Right cardiac atrium (tissue), 5 donors: ENCODE measurements at regions not wholly inside any gene's neighbourhood (a gene's known extent, or its start where the extent isn't known, plus 50 kb on each side); places are given as distances from the start of the nearest gene placed in this dataset.
A peak's percentile ranks its signal among the peaks of the same experiment; 100 is the strongest.

ENCODE experiments used
- ATAC-seq, 2 donors: fragments of 200-7000 bp; cut with Tn5 transposase; one replicate each; pipeline versions ENCODE4 v1.8.0 to v1.9.1; 2020; ENCODE audit warnings: moderate library complexity in 2 of 2, mild to moderate bottlenecking in 1 of 2
- DNase-seq, 3 donors: peaks; one replicate each; pipeline ENCODE4 v3.0.0-alpha.2; 2020
- H3K27ac ChIP-seq: one replicate; pipeline ENCODE4 v1.5.1; 2013; ENCODE audit warnings: mild to moderate bottlenecking, low read length, control low read depth, moderate library complexity
- H3K27me3 ChIP-seq: one replicate; pipeline ENCODE4 v1.6.1; 2013; ENCODE audit not compliant: control insufficient read depth, insufficient read depth
- H3K4me1 ChIP-seq: one replicate; pipeline ENCODE4 v1.6.1; 2013; ENCODE audit warnings: low read length; ENCODE audit not compliant: control insufficient read depth, insufficient read depth
- H3K4me3 ChIP-seq: one replicate; pipeline ENCODE4 v1.5.1; 2013; ENCODE audit warnings: low read length, control low read depth
- H3K9me3 ChIP-seq: one replicate; pipeline ENCODE4 v1.6.1; 2013; ENCODE audit warnings: low read length; ENCODE audit not compliant: control insufficient read depth
- WGBS: extraction: QIAGEN DNeasy Blood & Tissue Kit; methylation state at CpG from one replicate; pipeline ENCODE4 v1.1.7; 2013; 5-methylcytosine and 5-hydroxymethylcytosine counted together
- intact Hi-C, 4 donors: fragments of 100-400 bp; cut with DNase I; formaldehyde crosslinking; loops; one replicate each; pipeline versions ENCODE4 v1.11.0 to v1.14.0; 2022 to 2023
- donor health status: healthy with polysubstance abuse.
- donor health status: DM: no; HTN: yes; CAD: no.
- donor health status: DM: no; HTN: no; CAD: no.
- donor health status: DM: no; HTN: yes; CAD: no; lungs with severe emphysema.
- donor health status: DM: yes; HTN: yes; CAD: no.

- no peaks in the 10 kb centered on the region for H3K4me1 ChIP-seq
- intact Hi-C loops, result no loop called here
- WGBS, result 72% methylated on average over 2 of the region's 2 CpGs
- no peaks in the 10 kb centered on the region for H3K27me3 ChIP-seq
- H3K9me3 ChIP-seq, result no peaks in the 10 kb centered on the region
- H3K27ac ChIP-seq, result no peak overlapping the region
- DNase-seq (no peak), ATAC-seq (no peak)
- no peak overlapping the region for H3K4me3 ChIP-seq
Observed at GRCh38 chr18:42525905-42526304, 570.9 kb downstream of the PIK3C3 start.

DNA sequence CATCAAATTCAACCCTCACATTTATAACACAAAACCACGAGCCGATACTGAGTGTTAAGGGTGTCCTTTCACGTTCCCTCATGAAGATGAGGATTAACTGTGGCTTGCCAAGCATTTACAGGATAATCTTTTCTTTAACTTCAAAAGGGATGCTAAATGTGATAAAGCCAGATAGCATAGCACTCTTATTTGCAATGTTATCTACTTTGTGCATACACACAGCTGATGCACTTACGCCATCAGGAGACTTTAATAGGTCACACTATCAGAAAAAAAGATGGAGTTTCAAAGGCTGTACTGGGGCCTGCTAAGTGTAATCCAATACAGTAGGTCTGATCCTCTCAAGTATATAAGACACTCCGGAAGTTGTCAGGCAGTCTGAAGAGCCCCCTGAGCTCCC, 572.7 kb downstream of the PIK3C3 start:
- Histone ChIP-seq H3K4me3 (no peak overlapping the region), H3K9me3 (no peaks in the 10 kb centered on the region), H3K27ac (no peak overlapping the region), H3K4me1 (no peaks in the 10 kb centered on the region), H3K27me3 (no peaks in the 10 kb centered on the region)
- WGBS, result 77% methylated on average over 5 of the region's 5 CpGs
- intact Hi-C loops, result no loop called here
- ATAC-seq (no peak), DNase-seq (no peak)

GRCh38 chr18:42530276-42530675, 575.2 kb downstream of the PIK3C3 start:
- Histone ChIP-seq H3K9me3 (no peaks in the 10 kb centered on the region), H3K4me1 (no peaks in the 10 kb centered on the region), H3K27me3 (no peaks in the 10 kb centered on the region), H3K4me3 (no peak overlapping the region), H3K27ac (no peak overlapping the region)
- DNase-seq (no peak), ATAC-seq (no peak)
- WGBS, result 81% methylated on average over 1 of the region's 1 CpG
- intact Hi-C loops, result no loop called here

GRCh38 chr18:42532119-42532518, 577.1 kb downstream of the PIK3C3 start:
- no peaks in the 10 kb centered on the region for H3K4me1 ChIP-seq
- intact Hi-C loops, result no loop called here
- H3K9me3 ChIP-seq, result no peaks in the 10 kb centered on the region
- no peak overlapping the region for H3K4me3 ChIP-seq
- H3K27ac ChIP-seq, result no peak overlapping the region
- no peaks in the 10 kb centered on the region for H3K27me3 ChIP-seq
- no peak for ATAC-seq
- no peak for DNase-seq
- WGBS, result 43% methylated on average over 1 of the region's 1 CpG

GRCh38 chr18:42533009-42533575, 578.1 kb downstream of the PIK3C3 start:
- H3K4me1 ChIP-seq, result no peaks in the 10 kb centered on the region
- DNase-seq (no peak), ATAC-seq (no peak)
- no peak overlapping the region for H3K27ac ChIP-seq
- no peaks in the 10 kb centered on the region for H3K27me3 ChIP-seq
- H3K9me3 ChIP-seq, result no peaks in the 10 kb centered on the region
- H3K4me3 ChIP-seq, result no peak overlapping the region
- WGBS, result 26% methylated on average over 4 of the region's 4 CpGs
- intact Hi-C loops, result no loop called here

DNA sequence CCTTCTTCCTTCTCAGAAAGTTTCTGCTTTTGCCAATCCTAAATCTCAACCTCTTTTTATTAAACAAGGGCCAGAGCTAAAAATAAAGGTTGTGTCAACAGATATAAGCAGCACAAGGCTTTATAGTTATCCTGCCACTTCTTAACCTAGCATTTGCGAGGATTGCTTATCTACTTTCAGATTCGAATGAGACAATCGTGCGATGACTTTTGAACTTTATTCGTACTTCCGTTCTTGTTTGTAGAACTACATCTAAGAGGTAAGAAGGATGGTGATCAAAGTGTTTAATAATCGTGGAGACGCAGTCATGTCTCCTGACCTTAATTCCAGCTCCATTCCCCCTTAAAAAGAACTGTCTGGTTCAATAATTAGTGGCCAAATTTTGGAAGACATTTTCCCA, 578.6 kb downstream of the PIK3C3 start:
- Histone ChIP-seq H3K27me3 (no peaks in the 10 kb centered on the region), H3K4me1 (no peaks in the 10 kb centered on the region), H3K27ac (no peak overlapping the region), H3K4me3 (no peak overlapping the region), H3K9me3 (no peaks in the 10 kb centered on the region)
- WGBS, result 65% methylated on average over 8 of the region's 8 CpGs
- DNase-seq, result no peak
- intact Hi-C loops, result no loop called here
- no peak for ATAC-seq

- no peak overlapping the region for H3K4me3 ChIP-seq
- no peak overlapping the region for H3K27ac ChIP-seq
- H3K9me3 ChIP-seq, result no peaks in the 10 kb centered on the region
- DNase-seq, result no peak
- no peaks in the 10 kb centered on the region for H3K4me1 ChIP-seq
- WGBS, result 59% methylated on average over 1 of the region's 1 CpG
- intact Hi-C loops, result no loop called here
- no peaks in the 10 kb centered on the region for H3K27me3 ChIP-seq
- ATAC-seq, result no peak
Observed at GRCh38 chr18:42534313-42534712, 579.3 kb downstream of the PIK3C3 start.

GRCh38 chr18:42536442-42536841, 579.0 kb downstream of the RIT2 start:
- 76% methylated on average over 1 of the region's 1 CpG for WGBS
- ATAC-seq, result no peak
- Histone ChIP-seq H3K4me1 (no peaks in the 10 kb centered on the region), H3K27me3 (no peaks in the 10 kb centered on the region), H3K27ac (no peak overlapping the region), H3K4me3 (no peak overlapping the region), H3K9me3 (no peaks in the 10 kb centered on the region)
- no peak for DNase-seq
- intact Hi-C loops, result no loop called here

DNA sequence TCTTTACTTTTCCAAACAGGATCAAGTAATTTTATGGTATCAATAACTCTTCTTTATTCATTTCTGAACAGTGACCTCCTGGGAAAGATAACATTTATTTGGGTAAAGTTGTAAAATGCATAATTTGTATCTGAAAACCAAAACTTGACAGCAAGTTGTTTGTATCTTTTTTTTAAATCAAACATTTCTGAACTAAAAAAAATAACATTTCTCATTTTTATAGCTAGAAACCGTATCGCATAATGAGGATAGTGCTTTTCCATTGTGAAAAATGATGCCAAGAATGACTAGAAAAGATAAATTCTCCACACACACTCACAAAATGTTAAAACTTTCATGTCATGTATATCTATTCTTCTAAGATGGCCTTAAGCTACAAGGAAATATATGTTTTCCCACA, 578.2 kb downstream of the RIT2 start:
- Histone ChIP-seq H3K9me3 (no peaks in the 10 kb centered on the region), H3K27me3 (no peaks in the 10 kb centered on the region), H3K4me1 (no peaks in the 10 kb centered on the region), H3K27ac (no peak overlapping the region), H3K4me3 (no peak overlapping the region)
- ATAC-seq (no peak), DNase-seq (no peak)
- intact Hi-C loops, result no loop called here
- 72% methylated on average over 2 of the region's 2 CpGs for WGBS

DNA sequence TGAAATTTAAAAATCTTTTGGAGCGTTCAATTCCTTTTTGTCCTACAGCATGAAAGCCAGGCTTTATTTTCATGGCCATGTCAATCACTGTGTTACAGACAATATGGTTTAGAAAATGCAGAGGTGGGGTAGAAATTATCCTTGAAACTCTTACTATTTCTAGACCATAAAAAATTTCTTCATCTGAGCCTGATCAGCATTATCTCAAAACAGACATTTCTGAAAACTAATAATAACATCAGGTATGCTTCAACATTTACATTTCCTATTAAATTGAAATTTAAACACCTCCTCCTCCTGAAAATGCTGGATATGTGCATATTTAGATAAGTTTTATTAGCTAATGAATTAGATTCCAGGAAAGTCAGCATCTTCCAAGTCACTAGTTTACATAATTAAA, 570.6 kb downstream of the RIT2 start:
- no peak overlapping the region for H3K4me3 ChIP-seq
- ATAC-seq (no peak), DNase-seq (no peak)
- no peak overlapping the region for H3K27ac ChIP-seq
- H3K9me3 ChIP-seq, result no peaks in the 10 kb centered on the region
- H3K4me1 ChIP-seq, result no peaks in the 10 kb centered on the region
- H3K27me3 ChIP-seq, result no peaks in the 10 kb centered on the region
- WGBS, result 80% methylated on average over 1 of the region's 1 CpG
- intact Hi-C loops, result no loop called here

DNA sequence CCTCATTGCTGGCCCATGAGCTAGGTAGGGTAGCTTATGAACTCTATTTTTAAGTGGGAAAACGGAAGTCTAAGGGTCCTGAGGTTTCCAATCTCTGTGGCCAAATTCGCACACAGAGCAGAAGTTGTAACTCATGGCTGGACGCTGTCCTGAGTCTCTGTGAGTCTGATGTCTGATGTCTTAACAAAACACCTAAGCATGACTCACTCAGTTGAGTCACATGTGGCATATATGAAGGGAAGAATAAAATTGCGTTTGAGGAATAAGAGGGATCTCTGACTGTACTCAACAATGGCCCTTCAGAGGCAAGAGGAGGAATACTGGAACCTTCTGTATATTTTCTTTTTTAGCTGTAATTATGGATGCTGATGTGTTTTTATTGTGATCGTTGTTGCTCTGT, 569.7 kb downstream of the RIT2 start:
- Histone ChIP-seq H3K27me3 (no peaks in the 10 kb centered on the region), H3K27ac (no peak overlapping the region), H3K4me3 (no peak overlapping the region), H3K9me3 (no peaks in the 10 kb centered on the region), H3K4me1 (no peaks in the 10 kb centered on the region)
- no peak for ATAC-seq
- intact Hi-C loops, result no loop called here
- 77% methylated on average over 5 of the region's 5 CpGs for WGBS
- DNase-seq, result no peak

DNA sequence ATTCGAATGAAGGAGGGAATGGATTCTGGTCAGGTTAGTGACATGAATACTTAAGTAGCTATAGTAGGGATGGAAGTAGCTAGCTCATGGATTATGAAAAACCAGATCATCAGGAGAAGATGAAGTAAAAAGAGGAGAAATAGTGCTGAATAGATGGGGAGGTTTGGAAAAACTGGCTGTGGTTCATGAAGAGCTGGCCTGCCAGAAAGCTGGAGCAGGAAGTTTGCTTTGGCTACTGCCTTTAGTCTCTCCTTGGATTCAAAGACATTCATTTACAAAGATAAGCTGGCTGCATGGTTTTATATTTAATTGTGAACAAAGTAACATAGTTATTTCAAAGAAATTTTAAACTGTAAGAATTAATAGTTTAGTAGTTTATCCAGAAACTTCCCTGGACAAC, 567.0 kb downstream of the RIT2 start:
- H3K27ac ChIP-seq, result no peak overlapping the region
- H3K27me3 ChIP-seq, result no peaks in the 10 kb centered on the region
- H3K9me3 ChIP-seq, result no peaks in the 10 kb centered on the region
- peak; percentile 68 to 75 for ATAC-seq
- 63% methylated on average over 1 of the region's 1 CpG for WGBS
- H3K4me1 ChIP-seq, result no peaks in the 10 kb centered on the region
- no peak overlapping the region for H3K4me3 ChIP-seq
- intact Hi-C loops, result no loop called here
- DNase-seq, result peak; percentile 16 to 71 (median 52)
